ENCODE measurements at regions not wholly inside any gene's neighbourhood (a gene's known extent, or its start where the extent isn't known, plus 50 kb on each side); places are given as distances from the start of the nearest gene placed in this dataset.

- H3K27ac ChIP-seq, result no peak overlapping the region
- no peaks in the 10 kb centered on the region for H3K9me3 ChIP-seq
- H3K36me3 ChIP-seq, result no peaks in the 10 kb centered on the region
- no peaks in the 10 kb centered on the region for H3K27me3 ChIP-seq
- intact Hi-C loops (cut with DNase I), result no loop called here
- DNase-seq, result no peak
- 97% methylated on average over 31 of the region's 31 CpGs for WGBS, 2 donors
- H3K4me1 ChIP-seq, result no peaks in the 10 kb centered on the region
- no peak for TF ChIP-seq POLR2A (IDR thresholded peaks at IDR 0.05)
- TF ChIP-seq CTCF (IDR thresholded peaks at IDR 0.05), result no peak
- H3K4me3 ChIP-seq (replicated peaks in 1 of 3), result no peak overlapping the region
Measured at GRCh38 chr5:164600929-164601535, 1095.6 kb downstream of the MAT2B start.

GRCh38 chr5:164608507-164608906 lies 1103.1 kb downstream of the MAT2B start:
- no peak overlapping the region for H3K4me3 ChIP-seq (replicated peaks in 1 of 3)
- TF ChIP-seq POLR2A (IDR thresholded peaks at IDR 0.05) (no peak), CTCF (IDR thresholded peaks at IDR 0.05) (no peak)
- intact Hi-C loops (cut with DNase I), result no loop called here
- no peaks in the 10 kb centered on the region for H3K4me1 ChIP-seq
- no peak overlapping the region for H3K27ac ChIP-seq
- 92 to 93% methylated on average over 4 of the region's 4 CpGs for WGBS, 2 donors
- no peak for DNase-seq
- no peaks in the 10 kb centered on the region for H3K9me3 ChIP-seq
- no peaks in the 10 kb centered on the region for H3K27me3 ChIP-seq
- H3K36me3 ChIP-seq, result no peaks in the 10 kb centered on the region

- Histone ChIP-seq H3K27me3 (no peaks in the 10 kb centered on the region), H3K4me3 (replicated peaks in 1 of 3) (no peak overlapping the region), H3K36me3 (no peaks in the 10 kb centered on the region), H3K9me3 (no peaks in the 10 kb centered on the region), H3K4me1 (no peaks in the 10 kb centered on the region), H3K27ac (no peak overlapping the region)
- 79 to 87% methylated on average over 1 of the region's 1 CpG for WGBS, 2 donors
- TF ChIP-seq CTCF (IDR thresholded peaks at IDR 0.05) (no peak), POLR2A (IDR thresholded peaks at IDR 0.05) (no peak)
- intact Hi-C loops (cut with DNase I), result no loop called here
- no peak for DNase-seq
Measured at GRCh38 chr5:164610374-164610773, 1105.0 kb downstream of the MAT2B start.

- no peaks in the 10 kb centered on the region for H3K27me3 ChIP-seq
- intact Hi-C loops (cut with DNase I), result no loop called here
Measured at GRCh38 chr5:164614707-164615106, 1109.3 kb downstream of the MAT2B start.

GRCh38 chr5:164617290-164617689 lies 1111.9 kb downstream of the MAT2B start:
- Histone ChIP-seq H3K27ac (no peak overlapping the region), H3K36me3 (no peaks in the 10 kb centered on the region), H3K27me3 (no peaks in the 10 kb centered on the region), H3K9me3 (no peaks in the 10 kb centered on the region), H3K4me1 (no peaks in the 10 kb centered on the region), H3K4me3 (replicated peaks in 1 of 3) (no peak overlapping the region)
- TF ChIP-seq CTCF (IDR thresholded peaks at IDR 0.05) (no peak), POLR2A (IDR thresholded peaks at IDR 0.05) (no peak)
- WGBS, 2 donors, result 74 to 80% methylated on average over 5 of the region's 5 CpGs
- DNase-seq, result no peak
- intact Hi-C loops (cut with DNase I), result no loop called here

More at GRCh38 chr5:164614707-164615106, 1109.3 kb downstream of the MAT2B start:
- H3K9me3 ChIP-seq, result no peaks in the 10 kb centered on the region
- no peaks in the 10 kb centered on the region for H3K36me3 ChIP-seq
- DNase-seq, result no peak
- H3K27ac ChIP-seq, result no peak overlapping the region
- H3K4me3 ChIP-seq (replicated peaks in 1 of 3), result no peak overlapping the region
- TF ChIP-seq POLR2A (IDR thresholded peaks at IDR 0.05) (no peak), CTCF (IDR thresholded peaks at IDR 0.05) (no peak)
- no peaks in the 10 kb centered on the region for H3K4me1 ChIP-seq

All from thyroid gland (tissue), 4 donors.